IPS-11a (cell line): ENCODE measurements at regions not wholly inside any gene's neighbourhood (a gene's known extent, or its start where the extent isn't known, plus 50 kb on each side); places are given as distances from the start of the nearest gene placed in this dataset.

ENCODE experiments used
- H3K4me3 ChIP-seq: one replicate; pipeline ENCODE4 v1.5.1; 2013; ENCODE audit warnings: low read depth, low read length, control low read depth

DNA sequence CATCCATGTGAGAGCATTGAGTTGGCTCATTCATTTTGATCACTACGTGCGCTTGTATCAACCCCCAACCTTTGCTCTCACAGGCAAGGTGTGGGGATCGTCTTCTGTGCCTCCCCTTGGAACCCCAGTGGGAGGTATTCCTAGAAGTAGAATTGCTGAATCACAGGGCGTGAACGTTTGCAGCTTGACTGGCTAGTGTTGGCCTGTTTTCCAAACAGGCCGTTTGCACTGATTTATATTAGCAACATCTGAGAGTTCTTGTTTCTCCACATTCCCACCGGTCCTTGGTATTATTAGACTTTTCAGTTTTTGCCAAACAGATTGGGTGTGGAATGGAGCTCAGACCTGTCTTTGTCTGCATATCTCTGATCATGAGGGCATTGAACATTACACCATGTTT is 288.6 kb upstream of the PWP1 start:
- H3K4me3 ChIP-seq, result no peak overlapping the region

DNA sequence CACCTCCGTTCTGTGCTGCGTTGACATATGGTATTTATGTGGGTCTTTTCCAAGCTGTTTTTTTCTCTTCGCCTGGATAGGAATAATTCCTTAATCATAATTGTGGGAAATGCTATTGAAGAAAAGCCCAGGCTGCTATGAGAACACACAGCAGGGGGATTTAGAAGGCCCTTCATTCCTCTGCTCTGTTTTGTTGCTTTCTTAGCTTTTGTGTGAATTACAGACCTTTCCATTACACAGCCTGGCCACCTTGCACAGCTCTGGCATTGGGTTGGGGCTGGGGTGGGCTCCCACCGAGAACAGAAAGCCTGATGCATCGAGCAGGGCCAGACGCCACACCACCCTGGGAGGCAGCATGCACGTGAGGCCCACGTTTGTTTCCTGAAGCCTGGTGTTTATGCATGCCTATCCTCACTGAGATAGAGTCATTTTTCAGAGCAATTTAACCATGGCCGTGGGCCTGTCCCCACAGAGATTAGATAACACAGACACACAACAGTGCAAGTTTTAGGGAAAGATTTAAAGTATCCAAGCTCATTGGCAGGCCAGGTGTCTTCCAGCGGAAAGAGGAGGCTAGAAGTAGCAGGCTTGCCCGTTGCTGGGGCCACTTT is 287.6 kb upstream of the PWP1 start:
- no peak overlapping the region for H3K4me3 ChIP-seq

DNA sequence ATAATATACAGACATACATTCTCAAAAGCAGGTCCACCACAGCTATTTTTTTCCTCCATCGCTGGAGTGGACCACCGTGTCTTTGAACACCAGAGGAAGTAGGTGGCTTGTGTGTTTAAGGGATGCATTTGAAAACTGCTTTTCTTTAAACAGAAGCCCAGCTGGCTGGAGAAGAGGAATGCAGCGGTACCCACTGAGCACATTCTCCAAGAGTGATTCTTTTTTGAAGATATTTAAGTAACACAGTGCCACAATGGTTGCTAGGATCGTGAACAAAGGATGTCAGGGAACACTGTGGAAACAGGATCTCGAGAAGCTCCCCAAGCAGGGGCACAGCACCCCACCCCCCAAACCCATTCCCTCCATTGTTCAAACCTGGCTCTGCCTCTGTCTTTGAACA is 286.6 kb upstream of the PWP1 start:
- no peak overlapping the region for H3K4me3 ChIP-seq

DNA sequence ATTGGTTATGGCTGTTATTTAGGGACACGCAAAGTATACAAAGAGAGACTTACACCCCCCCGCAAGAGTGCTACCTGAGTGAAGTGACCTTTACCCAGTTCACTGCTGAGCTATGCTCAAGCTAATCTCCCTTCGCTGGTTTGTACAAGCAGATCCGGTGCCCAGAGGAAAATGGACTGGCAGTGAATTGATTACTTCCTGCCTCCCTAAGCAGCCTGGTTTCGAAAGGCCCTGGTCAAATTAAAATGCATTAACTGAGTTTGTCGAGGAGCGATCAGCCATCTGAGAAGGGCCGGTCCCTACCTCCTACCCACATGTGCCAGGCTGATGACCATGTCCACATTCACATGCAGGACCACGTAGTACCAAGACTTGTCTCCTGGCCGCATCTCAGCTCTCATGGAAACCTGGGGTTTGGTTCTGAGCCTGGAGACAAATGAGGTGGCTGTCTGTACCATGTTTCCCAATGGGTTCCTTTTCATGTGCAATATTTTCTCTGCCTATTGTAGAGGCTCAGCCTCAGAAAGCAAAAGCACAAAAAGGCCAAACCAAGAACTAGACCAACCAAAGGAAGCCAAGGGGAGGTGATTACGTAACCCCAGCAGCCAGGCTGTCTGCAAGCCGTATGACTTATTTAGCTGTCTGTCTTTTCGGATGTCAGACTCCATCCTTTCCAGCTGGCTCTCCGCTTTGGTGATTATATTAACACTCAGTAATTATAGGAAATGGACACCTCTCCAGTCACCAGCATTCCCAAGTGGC is 284.7 kb upstream of the PWP1 start:
- H3K4me3 ChIP-seq, result no peak overlapping the region

DNA sequence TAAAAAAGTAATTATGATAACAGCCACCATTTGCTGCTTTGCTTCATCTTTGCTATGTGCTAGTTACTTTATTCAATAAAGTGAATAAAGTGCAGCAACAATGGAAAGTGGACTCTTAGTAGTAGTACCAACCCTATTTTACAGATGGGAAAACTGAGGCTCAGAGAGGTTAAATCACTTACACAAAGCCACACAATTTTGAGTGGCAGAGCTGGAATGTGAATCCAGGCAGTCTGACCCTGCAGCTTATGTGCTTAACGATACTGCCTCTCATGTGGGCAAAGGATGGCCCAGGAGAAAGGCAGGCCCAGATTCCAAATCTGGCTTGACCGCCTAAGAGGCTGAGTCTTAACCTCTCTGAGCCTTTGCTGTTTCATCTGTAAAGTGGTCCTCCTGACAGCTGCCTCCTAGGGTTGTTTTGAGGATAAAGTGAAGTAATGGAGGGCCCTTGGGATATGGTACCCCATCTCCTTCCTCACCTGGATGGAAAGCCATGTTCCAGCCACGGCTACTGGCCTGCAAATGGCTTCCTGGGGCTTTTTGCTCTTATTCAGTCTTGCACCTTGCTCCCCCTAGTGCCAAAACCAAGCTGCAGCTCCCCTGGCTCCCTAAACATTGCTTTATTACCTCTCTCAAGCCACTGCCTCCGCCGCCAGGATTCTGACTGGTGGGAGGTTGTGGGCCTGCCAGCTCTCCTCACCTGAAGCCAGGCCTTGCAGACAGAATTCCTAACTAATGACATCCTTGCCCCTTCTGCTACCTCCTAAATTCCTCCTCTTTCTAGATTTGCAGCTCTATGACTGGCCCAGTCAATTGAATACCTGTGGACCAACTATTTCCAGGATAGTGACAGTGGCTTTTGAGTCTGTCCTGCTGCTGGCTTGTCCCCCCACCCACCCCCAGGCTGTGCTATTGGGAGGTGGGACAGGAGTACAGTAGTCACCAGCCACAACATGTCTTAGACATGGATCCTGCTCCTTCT is 283.3 kb upstream of the PWP1 start:
- H3K4me3 ChIP-seq, result no peak overlapping the region

DNA sequence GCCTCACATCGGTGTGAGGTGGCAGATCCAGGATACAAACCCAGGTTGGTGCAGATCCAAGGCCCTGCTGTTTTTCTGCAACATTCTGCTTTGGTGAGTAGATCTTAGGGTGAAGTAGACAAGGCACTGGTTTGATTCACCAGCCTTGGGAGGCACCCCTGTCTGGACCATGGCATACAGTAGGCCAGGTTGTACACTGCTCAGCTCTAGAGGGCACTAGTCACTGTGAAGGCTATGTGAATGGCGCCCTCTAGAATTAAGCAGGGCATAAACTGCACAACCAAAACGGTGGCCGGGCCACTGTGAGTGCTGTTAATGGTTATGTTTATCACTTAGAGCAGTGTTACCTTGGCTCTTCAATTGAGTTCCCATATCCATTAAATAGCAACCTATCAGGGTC is 280.6 kb upstream of the PWP1 start:
- no peak overlapping the region for H3K4me3 ChIP-seq

DNA sequence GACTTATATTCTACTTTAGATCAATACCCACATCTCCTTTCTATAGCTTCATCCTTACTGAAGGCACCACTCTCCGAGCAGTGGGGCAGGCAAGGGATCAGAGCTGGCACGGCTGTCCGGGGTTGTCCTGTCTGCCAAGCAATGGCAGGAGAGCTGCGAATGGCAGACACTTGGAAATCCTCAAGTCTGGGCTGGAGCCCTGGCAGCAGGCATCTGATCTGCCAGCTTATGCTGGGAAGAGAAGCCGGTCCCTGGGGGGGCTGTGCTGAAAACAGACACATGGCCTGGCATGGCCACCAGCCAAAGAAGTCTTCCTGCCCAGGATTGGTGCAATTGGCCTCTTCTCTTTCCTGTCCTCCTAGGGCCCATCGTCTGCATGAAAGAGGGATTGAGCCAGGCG is 280.2 kb upstream of the PWP1 start:
- no peak overlapping the region for H3K4me3 ChIP-seq

DNA sequence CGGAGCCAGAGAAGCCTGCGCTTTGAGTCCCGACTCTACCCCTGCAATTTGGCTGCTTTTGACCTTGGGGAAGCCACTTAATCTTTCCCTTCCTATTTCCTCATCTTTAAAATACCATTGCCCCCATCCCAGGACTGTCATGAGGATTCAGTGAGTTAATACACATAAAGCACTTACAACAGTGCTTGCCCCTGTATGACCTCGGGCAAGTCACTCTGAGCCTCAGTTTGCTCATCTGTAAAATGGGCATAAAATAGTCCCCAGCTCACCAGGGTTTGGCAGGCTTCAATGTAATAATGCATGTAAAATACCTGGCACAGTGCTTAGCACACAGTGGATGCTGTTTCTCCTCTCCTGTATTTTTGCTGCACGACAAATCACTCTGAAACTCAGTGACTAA is 278.7 kb upstream of the PWP1 start:
- no peak overlapping the region for H3K4me3 ChIP-seq

DNA sequence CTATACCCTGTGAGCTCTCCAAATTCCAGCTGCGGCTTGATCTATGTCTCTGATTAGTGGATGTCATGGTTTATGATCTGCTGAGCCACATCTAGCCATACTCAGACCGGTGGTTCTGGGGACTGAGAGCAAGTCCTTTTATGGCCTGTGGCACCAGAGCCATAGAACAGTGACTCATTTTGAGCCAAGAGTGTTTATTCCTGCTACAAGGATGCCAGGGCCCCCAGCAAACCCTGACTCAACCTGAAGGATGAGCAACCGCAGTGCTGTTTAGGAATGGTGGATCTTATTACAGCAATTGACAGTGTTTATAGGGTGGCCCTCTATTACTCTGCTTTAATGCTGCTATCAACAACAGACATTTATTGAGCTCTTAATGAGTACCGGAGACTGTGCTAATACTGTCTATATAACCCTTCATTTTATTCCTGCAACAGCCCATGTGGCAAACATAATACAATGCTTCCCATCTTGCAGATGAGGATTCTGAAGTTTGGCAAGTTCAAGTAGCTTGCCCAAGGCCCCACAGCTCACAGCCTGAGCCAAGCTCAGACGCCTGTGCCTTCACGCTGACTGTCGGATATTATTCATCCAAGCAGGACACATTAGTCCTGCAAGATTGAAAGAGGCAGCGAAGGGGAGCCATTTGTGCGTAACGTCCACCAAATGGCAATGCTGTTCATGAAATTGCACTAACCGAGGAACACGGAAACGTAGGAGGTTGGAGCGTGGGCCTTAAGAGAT is 273.6 kb upstream of the PWP1 start:
- no peak overlapping the region for H3K4me3 ChIP-seq

DNA sequence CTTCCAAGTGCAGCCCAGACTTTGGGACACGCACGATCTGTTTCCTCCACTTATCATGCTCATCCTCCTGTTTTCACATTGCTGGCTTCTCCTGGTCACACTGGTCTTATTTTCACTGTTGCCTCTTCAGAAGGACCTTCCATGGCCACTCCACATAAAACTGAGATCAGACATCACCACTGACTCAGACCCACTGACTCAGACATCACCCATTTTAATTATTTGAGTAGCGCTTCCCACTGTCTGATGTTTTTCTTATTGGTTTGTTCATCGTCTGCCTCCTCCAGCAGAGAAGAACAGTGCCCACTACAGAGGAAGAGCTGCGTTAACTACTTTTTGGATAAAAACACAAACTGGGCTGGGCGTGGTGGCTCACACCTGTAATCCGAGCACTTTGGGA is 270.5 kb upstream of the PWP1 start:
- H3K4me3 ChIP-seq, result no peak overlapping the region

DNA sequence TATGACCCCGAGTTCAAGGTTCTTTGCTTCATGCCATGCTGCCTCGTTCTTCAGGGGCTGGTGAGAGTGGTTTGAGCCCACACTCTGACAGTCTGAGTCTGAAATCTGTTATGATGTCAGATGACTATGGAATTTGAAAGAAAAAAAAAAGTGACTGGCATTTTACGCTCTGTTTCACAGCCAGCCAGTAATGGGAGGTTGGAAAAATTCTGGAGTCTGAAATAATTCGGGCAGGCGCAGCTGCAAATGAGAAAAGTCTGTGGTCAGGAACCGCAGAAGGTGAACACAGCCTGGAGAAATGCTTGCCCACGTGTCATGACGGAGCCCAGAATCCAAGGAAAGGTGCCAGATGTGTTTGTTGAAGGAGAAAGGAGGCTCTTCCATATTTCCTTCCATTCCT is 269.8 kb upstream of the PWP1 start:
- H3K4me3 ChIP-seq, result no peak overlapping the region

DNA sequence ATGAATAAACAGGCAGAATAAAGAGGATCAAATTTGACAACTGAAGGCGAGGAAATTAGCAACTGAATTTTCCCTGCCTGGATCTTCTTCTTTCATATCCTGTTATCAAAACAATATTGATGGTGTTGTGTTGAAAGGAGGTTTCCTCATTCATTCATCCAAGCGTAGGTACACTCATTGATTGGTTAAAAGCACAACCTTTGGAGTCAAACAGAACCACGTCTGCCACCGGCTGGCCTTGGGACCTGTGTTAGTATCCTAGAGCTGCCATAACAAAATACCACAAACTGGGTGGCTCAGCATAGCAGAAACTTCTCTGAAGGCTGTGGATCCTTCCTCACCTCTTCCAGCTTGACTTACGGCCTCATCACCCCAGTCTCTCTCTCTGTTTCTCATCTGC is 268.6 kb upstream of the PWP1 start:
- H3K4me3 ChIP-seq, result no peak overlapping the region

DNA sequence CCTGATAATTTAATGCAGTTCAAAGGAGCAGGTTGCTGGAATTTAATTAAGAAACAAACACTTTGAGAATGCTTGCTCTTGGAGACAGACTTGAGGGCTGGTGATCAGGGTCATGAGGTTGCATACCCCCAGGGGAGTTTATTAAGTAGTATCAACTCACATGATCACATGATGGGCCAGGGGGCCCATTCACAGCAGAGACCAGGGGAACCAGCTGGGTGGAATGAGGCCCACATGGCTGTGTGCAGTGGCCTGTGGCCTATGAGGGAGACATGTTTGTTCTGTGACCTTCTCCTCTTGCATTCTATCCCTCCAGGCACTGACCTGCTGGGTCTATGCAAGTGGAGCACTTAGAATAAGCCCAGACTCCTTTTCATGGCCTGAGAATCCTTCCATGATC is 266.6 kb upstream of the PWP1 start:
- H3K4me3 ChIP-seq, result no peak overlapping the region

DNA sequence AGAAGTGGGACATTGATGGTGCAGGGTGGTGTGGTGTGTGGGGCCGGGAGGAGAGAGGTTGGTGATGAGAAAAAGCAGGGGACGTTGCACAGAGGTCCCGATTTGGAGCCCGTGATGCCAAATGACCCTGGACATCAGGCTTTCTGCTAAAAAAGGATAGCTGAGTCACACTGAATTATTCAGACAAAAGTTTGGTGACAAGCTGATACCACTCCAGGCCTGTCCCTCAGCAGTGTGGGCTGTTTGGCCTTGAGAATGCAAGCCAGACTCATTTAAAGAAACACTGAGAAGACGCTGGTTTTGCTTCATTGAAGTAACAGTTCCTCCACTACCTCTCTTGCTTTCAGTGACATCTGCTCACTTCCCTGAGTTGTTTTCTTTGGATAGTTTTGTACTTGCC is 262.1 kb upstream of the PWP1 start:
- H3K4me3 ChIP-seq, result no peak overlapping the region

DNA sequence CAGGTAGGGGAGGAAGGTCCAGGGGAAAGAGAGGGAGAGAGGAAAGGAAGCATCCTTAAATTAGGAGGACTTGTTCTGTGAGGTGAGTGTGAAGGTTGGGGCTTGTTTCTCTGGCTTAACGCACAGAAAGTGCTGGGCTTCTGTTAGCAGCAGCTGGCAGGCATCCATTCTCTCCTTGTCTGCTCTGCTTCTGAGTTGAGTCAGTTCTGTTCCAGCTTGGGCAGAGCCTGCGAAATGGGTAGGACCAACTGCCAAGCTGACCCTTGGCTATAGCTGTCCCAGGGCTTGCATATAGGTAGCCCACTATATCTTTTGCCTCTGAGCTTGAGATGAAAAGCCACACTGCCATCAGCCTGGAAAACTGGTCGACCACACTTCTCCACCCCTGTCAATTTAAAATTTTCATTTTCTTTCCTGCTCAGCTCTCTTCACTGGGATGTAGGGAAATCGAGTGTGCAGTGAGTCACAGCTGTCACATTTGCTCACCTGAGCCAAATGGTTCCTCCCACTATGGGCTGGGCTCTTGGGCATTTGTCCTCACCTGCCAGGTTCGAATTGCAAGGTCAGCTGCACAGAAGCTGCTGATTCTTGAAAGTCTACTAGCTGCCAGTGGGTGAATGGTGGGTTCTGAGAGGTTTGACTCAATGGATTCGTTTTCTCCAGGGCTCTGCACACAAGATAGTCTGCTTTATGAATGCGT is 256.4 kb upstream of the PWP1 start:
- H3K4me3 ChIP-seq, result no peak overlapping the region

DNA sequence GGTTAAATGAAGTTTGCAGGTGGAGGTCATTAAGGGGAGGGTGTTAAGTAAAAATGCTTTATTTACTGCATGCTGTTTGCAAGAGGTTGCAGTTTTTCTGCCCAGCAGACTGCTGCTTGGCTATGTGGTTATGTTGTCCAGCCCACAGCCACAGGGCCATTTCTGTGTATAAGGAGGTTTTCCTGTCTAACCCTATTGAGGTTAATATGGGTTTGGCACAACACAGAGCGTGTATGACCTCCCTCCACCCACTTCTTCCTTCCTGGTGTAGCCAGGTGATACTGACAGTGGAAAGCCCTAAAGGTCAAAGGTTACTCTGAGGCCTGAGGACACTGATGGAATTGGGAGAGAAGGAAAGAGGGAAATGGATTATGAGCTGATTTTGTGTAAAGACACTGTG is 253.7 kb upstream of the PWP1 start:
- H3K4me3 ChIP-seq, result no peak overlapping the region

DNA sequence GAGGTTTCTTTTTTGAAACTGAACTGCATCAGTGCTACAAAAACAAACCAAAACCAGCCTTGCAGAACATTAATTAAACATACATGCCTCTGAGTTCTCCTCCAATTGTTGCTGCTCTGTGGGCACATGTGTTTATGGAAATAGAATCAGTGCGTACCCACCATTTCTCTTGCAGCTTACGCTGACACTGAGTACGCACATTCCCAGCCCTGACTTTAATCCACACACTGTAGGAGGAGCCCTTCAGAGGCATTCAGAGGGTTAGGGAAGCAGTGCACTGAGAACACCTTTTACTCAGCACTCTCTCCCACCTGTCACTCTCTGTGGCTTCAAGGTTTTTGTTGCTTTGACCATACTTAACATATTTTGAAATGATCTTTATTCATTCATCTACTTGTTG is 250.5 kb upstream of the PWP1 start:
- H3K4me3 ChIP-seq, result no peak overlapping the region

DNA sequence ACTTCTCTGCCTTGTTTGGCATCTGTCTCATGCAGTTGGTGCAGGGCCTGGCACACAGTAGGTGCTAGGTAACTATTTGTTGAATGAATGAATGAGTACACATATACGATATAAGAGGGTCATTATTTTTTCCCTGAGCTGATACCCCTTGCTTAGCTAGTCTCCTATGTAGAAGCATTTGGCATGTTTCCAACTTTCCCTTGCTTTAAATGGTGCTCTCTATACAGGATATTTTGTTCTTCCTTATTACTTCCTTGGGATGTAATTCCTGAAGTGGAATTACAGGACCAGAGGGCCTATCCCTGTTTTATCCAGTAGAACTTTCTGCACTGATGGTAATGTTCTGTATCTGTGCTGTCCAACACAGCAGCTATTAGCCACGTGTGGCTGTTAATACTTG is 250.1 kb upstream of the PWP1 start:
- H3K4me3 ChIP-seq, result no peak overlapping the region

DNA sequence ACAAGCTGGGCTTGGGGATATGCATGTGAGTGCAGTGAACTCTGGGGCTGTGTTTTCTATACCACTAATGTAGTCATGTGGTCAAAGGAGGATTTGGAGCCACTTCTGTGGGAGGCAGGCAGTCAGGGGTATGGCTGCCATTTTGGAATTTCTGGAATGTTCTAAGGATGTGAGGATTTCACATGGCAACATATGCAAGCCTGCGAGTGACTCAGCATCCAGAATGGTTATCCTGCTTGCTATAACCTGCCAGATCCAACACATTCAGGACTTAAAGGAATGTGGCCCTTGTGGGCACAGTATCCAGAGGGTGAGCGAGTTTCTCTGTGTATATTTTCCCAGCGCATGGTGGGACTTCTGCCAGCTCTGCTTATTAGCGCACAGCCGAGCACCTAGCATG is 249.2 kb upstream of the PWP1 start:
- H3K4me3 ChIP-seq, result no peak overlapping the region

DNA sequence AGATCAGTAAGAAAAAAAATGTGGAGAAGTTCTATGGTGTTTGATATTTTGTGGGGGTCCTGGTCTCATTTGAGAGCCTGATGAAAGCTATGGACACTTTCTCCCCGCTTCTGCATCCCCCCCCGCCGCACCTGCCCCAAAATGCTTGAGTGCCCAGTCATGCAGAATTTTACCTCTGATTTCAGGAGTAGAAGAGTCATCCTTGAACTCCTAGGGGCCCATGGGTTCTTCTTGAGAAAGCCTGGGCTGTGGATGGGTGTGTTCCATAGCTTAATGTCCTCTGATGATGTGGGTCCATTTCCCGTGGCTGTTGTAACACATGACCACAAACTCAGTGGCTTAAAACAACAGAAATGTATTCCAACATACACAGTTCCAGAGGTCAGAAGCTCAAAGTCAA is 248.8 kb upstream of the PWP1 start:
- no peak overlapping the region for H3K4me3 ChIP-seq

DNA sequence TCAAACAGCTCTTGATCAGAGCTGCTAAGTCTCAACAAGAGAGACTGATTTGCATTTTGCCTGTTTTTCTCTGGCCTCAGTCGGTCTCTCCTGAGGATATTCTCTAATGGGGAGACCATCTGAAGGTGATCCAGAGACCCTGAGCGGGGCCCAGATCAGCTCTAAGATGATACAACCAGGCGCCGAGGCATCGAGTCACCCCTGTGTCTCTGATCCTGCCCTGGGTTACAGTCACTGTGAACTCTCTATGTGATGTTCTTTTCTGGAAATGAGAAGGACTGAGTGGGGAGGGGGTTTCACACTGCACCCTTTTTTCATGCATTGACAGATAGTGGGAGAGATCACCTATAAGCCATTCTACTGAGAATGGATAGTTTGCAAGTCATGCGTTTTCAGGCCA is 247.6 kb upstream of the PWP1 start:
- no peak overlapping the region for H3K4me3 ChIP-seq
